AG04450 (cell line): ENCODE measurements at regions not wholly inside any gene's neighbourhood (a gene's known extent, or its start where the extent isn't known, plus 50 kb on each side); places are given as distances from the start of the nearest gene placed in this dataset.

Source experiments
- CTCF ChIA-PET: fragments of 300-600, 350-600 bp; formaldehyde crosslinking; extraction: SDS; loops from one replicate; lab custom pipeline; 2022; ENCODE audit warnings: antibody characterized with exemption, inconsistent platforms; lab: Charles Lee
- POLR2A ChIA-PET: fragments of 350-600 bp; formaldehyde crosslinking; extraction: SDS; loops from one replicate; lab custom pipeline; 2021; ENCODE audit warnings: antibody characterized with exemption, inconsistent platforms; lab: Yijun Ruan, JAX
- DNase-seq: peaks from one replicate; pipeline ENCODE4 v3.0.0-alpha.2; 2011; ENCODE audit warnings: low read depth, low spot score
- H3K27ac ChIP-seq: one replicate; pipeline ENCODE4 v1.5.1; 2012; ENCODE audit warnings: low read depth, low read length, control low read depth
- H3K27me3 ChIP-seq: one replicate; pipeline ENCODE4 v1.6.0; 2012; ENCODE audit warnings: low read length; ENCODE audit not compliant: control insufficient read depth, insufficient read depth
- H3K4me3 ChIP-seq: 2 replicates; pipeline ENCODE4 v1.5.1; 2011; ENCODE audit warnings: mild to moderate bottlenecking, low read depth, low read length, control low read depth
- H3K9me3 ChIP-seq: 2 replicates; pipeline ENCODE4 v1.5.1; 2012; ENCODE audit warnings: low read length; ENCODE audit not compliant: control insufficient read depth, insufficient read depth
- CTCF ChIP-seq: IDR thresholded peaks from 2 replicates; pipeline ENCODE4 v1.5.1; 2011; ENCODE audit warnings: low read depth, low read length, control low read depth, inconsistent platforms

GRCh38 chr1:43057567-43057966 is 98.9 kb upstream of the SLC2A1 start:
- DNase-seq = no peak
- Histone ChIP-seq H3K27ac (no peak overlapping the region), H3K4me3 (no peak overlapping the region), H3K9me3 (no peaks in the 10 kb centered on the region; the same call in 1 of the 2 replicates), H3K27me3 (peaks cover 5% of the 10 kb centered on the region)
- no peak for TF ChIP-seq CTCF
- ChIA-PET CTCF (interaction anchor here (1.7 kb wide), 1 partner anchor 144 kb away, joined by 5 read pairs; no protein-coding TSS in a partner anchor), POLR2A (interaction anchor here (1.4 kb wide), 1 partner anchor 79 kb away, joined by 4 read pairs; no protein-coding TSS in a partner anchor)

DNA sequence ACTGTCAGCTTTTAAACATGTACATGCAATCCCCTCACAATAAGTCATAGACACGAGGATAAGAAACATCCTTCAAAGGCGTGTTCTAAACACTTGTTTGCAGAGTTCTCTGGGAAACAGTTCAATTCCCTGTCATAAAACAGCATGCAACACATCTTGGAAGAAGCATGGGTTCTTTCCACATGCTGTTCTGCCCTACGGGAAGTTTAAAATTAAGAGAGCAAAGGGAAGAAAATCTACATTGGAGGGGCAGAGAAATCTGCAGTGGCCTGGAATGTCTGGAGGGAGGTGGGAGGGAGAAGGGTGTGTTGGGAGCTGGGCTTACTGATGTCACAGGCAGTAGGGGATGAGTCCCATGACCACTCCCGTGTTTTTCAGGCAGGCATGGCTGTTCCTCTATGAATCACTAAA is 98.3 kb upstream of the SLC2A1 start:
- ChIA-PET POLR2A (interaction anchor here (0.8 to 1.4 kb wide), 3 partner anchors 14 to 150 kb away, joined by 3 to 4 read pairs (median 3); no protein-coding TSS in a partner anchor), CTCF (interaction anchor here (1.7 kb wide), 1 partner anchor 144 kb away, joined by 5 read pairs; no protein-coding TSS in a partner anchor)
- H3K27ac ChIP-seq = peak overlapping the region; percentile 68

GRCh38 chr1:43056460-43056859 is 97.8 kb upstream of the SLC2A1 start:
- H3K4me3 ChIP-seq = no peak overlapping the region
- TF ChIP-seq CTCF = no peak
- CTCF ChIA-PET = interaction anchor here (1.7 kb wide), 1 partner anchor 143 kb away, joined by 5 read pairs; no protein-coding TSS in a partner anchor
- DNase-seq = no peak
- POLR2A ChIA-PET = interaction anchor here (0.8 to 1.4 kb wide), 3 partner anchors 13 to 150 kb away, joined by 3 to 4 read pairs (median 3); no protein-coding TSS in a partner anchor
- H3K27me3 ChIP-seq = peaks cover 5% of the 10 kb centered on the region
- H3K27ac ChIP-seq = peak overlapping the region; percentile 68
- H3K9me3 ChIP-seq = no peaks in the 10 kb centered on the region; the same call in 1 of the 2 replicates

More for the DNA sequence above, 98.3 kb upstream of the SLC2A1 start:
- no peak for TF ChIP-seq CTCF
- peak; percentile 45 for DNase-seq
- Histone ChIP-seq H3K4me3 (no peak overlapping the region), H3K27me3 (peaks cover 5% of the 10 kb centered on the region), H3K9me3 (no peaks in the 10 kb centered on the region; the same call in 1 of the 2 replicates)

- no peak for DNase-seq
- ChIA-PET CTCF (interaction anchor here (0.5 to 1.4 kb wide), 3 partner anchors 19 to 289 kb away, joined by 4 to 7 read pairs (median 5); no protein-coding TSS in a partner anchor), POLR2A (no interaction called here)
- Histone ChIP-seq H3K27me3 (peaks cover 5% of the 10 kb centered on the region), H3K9me3 (no peaks in the 10 kb centered on the region; the same call in 1 of the 2 replicates), H3K4me3 (no peak overlapping the region), H3K27ac (no peak overlapping the region)
- TF ChIP-seq CTCF = no peak
Measured at GRCh38 chr1:43054961-43055360, 96.3 kb upstream of the SLC2A1 start.

DNA sequence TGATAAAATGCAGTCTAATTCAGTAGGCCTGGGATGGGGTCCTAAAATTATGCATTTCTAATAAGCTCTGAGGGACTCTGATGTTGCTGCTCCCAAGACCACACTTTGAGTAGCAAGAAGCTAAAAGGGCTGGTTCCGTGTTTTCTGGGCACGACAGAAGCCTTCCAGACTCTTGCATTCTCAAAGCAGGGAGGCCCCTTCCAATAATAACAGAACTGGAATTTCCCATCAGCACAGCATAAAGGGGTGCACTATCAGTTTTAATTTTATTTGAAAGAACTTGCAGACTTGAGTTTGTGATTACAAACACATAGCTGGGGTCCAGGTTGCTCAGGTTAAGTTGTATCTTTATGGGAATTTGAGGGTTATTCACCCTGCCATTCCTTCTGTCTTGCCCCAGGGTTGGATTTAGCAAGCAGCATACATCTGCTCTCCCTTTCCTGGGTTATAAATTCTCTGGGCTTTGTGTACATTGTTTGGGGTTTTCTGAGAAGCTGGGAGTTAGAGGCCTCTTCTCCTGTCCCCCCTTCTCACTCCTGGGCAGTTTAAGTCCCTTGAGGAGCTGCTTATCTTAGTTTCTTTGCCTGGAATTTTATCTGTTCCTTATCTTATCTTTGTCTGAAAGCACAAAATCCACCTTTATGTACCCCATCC is 94.2 kb upstream of the SLC2A1 start:
- CTCF ChIA-PET = interaction anchor here (0.9 to 2.8 kb wide), 2 partner anchors 21 to 130 kb away, joined by 3 to 13 read pairs; no protein-coding TSS in a partner anchor
- POLR2A ChIA-PET = no interaction called here
- no peak for DNase-seq
- peak overlapping the region; percentile 21 for H3K27ac ChIP-seq
- H3K4me3 ChIP-seq = no peak overlapping the region
- TF ChIP-seq CTCF = no peak
- no peaks in the 10 kb centered on the region for H3K9me3 ChIP-seq
- peaks cover 5% of the 10 kb centered on the region for H3K27me3 ChIP-seq
